ENCODE measurements at regions not wholly inside any gene's neighbourhood (a gene's known extent, or its start where the extent isn't known, plus 50 kb on each side); places are given as distances from the start of the nearest gene placed in this dataset.

DNA sequence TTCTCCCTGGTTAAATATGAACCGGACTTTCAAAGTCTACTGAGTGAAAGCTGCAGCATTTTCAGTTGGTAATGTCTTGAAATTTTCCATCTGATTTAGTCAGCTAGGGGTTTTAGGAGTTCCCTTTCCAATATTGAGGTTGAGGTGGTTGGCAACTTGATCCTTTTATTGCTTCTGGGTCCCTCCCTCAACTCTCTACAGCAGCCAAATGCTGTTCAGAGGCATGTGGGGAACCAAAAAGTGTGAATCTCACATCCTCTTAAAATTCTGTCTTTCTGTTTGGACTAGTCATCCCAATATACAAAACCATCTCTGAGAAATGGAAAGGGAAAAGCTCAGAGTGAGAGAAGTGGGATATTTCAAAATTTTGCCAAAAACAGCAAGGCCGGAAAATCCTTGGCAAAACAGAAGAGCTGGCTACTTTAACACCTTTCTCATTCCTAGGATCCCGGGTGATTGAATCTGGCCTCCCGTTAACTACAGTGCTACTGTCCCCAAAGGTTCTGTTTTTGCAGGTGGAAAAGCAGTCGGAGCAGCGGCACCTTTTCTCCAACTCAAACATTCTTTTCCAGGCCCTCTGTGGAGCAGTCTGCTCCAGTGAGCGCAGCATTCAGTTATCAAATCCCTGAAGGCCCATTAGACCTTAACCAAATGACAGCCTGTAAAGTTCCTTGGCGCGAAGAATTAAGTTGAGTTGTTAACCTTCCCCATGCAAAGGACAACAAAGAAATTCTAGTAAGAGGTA, 345.9 kb upstream of the NUDT12 start:
- TF ChIP-seq, protein P1, sequence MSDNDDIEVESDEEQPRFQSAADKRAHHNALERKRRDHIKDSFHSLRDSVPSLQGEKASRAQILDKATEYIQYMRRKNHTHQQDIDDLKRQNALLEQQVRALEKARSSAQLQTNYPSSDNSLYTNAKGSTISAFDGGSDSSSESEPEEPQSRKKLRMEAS (IDR thresholded peaks at IDR 0.05; ENCODE audit: insufficient read depth, insufficient read length) = no peak
- TF ChIP-seq, protein P2, sequence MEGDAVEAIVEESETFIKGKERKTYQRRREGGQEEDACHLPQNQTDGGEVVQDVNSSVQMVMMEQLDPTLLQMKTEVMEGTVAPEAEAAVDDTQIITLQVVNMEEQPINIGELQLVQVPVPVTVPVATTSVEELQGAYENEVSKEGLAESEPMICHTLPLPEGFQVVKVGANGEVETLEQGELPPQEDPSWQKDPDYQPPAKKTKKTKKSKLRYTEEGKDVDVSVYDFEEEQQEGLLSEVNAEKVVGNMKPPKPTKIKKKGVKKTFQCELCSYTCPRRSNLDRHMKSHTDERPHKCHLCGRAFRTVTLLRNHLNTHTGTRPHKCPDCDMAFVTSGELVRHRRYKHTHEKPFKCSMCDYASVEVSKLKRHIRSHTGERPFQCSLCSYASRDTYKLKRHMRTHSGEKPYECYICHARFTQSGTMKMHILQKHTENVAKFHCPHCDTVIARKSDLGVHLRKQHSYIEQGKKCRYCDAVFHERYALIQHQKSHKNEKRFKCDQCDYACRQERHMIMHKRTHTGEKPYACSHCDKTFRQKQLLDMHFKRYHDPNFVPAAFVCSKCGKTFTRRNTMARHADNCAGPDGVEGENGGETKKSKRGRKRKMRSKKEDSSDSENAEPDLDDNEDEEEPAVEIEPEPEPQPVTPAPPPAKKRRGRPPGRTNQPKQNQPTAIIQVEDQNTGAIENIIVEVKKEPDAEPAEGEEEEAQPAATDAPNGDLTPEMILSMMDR (IDR thresholded peaks at IDR 0.05; ENCODE audit: extremely low read depth in 1 of 2, insufficient read depth in 1 of 2, low read depth in 1 of 2, low read length in 2 of 2) = no peak

All from endothelial cell of umbilical vein (primary cell).